Dermis microvascular lymphatic vessel endothelial cell (primary cell): ENCODE measurements at regions not wholly inside any gene's neighbourhood (a gene's known extent, or its start where the extent isn't known, plus 50 kb on each side); places are given as distances from the start of the nearest gene placed in this dataset.

Experiments
- DNase-seq, 2 donors: peaks; one replicate each; pipeline versions ENCODE4 v3.0.0 to v3.0.0-alpha.2; 2010; ENCODE audit warnings: low read depth in 2 of 2

DNA sequence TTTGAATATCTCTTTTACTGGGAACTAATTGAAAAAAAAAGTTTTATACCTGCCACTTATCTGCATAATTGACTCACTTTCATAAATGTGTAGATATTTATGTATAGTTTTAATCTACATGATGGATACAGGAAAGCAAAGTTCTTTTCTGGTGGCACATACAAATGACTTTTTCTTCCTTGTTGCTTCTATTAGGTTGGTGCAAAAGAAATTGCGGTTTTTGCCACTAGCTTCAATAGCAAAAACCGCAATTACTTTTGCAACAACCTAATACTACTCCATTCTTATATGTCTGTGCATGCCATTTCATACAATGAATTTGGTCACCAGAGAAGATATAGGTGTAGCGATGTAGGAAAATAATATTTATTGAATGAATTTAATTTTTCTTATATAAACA is 344.5 kb upstream of the PCDH20 start:
- DNase-seq = no peak

DNA sequence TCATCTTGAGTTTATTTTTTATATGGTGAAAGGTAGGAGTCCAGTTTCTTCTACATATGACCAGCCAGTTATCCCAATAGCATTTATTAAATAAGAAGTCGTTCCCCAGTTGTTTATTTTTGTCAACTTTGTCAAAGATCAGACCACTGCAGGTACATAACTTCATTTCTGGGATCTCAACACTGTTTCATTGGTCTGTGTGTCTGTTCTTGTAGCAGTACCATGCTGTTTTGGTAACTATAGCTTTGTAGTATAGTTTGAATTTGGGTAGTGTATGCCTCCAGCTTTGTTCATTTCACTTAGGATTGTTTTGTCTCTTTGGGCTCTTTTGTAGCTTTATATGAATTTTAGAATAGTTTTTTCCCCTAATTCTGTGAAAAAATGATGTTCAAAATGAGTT is 340.4 kb upstream of the PCDH20 start:
- no peak for DNase-seq

DNA sequence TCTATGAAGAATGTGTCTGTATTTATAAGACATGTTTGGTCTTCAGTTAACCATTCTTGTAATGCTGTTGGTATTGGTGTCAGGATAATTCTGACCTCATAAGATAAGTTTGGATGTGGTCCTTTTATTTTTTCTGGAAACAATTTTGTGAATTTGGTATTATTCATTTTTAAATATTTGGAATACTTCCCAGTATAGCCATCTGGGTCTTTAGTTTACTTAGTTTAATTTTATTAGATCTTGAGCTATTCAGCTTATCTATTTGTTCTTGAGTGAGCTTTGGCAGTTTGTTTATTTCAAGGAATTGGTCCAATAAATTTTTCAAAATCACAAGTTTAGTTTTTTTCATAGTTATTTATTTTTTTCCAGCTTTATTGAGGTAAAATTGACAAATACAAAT is 335.4 kb upstream of the PCDH20 start:
- DNase-seq = no peak

DNA sequence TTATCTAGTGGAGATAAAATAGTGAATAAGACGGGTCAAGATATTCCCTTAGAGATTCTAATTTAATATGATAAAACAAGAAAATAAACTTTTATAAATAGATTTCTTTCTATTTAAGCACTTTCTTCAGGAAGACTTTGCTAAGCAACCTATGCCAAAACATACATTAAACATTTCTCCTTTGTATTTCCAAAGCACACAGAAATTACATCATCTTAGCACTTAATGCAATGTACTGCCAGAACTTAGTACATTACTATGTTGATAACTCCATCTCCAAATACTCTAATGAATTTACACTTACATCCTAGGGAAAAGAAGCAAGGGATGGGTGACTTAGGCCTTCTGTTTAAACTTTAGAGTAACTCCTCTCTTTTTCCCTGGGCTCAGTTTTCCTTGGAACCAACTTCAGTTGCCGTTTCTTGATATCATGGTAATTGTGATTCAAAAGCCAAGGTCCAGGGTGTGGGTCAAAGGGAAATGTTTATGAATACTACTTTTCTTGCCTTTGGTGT is 322.6 kb upstream of the PCDH20 start:
- no peak for DNase-seq

DNA sequence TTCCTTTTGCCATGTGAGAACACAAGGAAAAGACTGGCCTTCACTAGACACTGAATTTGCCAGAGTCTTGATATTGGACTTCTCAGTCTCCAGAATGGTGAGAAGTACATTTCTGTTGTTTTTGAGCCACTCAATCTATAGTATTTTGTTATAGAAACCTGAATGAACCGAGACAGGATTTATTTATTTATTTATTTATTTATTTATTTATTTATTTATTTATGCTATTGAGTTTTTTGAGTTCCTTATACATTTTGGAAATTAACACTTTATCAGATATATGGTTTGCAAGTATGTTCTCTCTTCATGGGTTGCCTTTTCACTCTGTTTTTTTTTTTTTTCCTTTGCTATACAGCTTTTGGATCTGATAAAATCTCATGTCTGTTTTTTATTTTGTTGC is 319.0 kb upstream of the PCDH20 start:
- DNase-seq = no peak

DNA sequence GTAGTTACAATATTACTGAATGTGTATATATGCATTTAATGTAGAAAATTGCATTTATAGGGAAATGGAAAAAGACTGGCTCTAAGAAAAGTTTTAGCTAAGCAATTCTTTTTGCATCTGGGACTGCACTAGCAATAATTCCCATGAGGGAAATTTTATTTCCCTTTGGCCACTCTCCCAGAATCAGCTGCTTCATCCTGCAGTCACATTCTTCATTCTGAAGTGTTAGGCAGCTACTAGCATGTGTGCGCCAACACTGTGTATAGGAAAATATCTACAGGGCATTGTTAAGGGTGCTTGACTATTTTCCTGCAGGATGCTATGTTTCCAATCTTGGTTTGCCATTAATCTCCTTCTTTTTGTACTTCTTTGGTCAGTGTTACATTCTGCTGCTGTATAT is 312.8 kb upstream of the PCDH20 start:
- no peak for DNase-seq

DNA sequence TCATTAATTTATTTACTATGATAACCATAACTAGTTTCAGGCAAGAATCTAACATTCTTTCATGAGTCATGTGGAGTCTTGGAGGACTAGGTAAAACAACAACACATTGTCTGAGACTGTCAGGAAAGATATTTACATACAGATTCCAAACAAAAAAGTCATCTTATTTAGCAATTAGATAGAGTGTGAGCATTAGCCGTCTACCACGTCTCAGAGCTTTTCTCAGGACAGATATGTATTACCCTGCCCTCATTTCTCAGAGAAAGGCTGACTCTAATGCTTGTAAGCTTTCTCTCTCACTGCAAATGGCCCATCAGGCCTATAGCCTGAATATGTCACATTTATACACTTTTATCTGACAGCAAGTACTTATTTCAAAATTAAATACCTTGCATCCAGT is 312.1 kb upstream of the PCDH20 start:
- DNase-seq = no peak

DNA sequence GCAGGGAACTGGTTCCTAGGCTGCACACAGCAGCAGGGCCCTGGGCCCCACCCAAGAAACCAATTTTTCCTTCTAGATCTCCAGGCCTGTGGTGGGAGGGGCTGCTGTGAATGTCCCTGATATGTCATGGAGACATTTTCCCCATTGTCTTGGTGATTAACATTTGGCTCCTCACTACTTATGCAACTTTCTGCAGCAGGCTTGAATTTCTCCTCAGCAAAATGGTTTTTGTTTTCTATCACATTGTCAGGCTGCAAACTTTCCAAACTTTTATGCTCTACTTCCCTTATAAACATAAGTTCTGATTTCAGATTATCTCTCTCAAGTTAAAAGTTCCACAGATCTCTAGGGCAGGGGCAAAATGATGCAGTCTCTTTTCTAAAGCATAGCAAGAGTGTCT is 310.2 kb upstream of the PCDH20 start:
- no peak for DNase-seq

DNA sequence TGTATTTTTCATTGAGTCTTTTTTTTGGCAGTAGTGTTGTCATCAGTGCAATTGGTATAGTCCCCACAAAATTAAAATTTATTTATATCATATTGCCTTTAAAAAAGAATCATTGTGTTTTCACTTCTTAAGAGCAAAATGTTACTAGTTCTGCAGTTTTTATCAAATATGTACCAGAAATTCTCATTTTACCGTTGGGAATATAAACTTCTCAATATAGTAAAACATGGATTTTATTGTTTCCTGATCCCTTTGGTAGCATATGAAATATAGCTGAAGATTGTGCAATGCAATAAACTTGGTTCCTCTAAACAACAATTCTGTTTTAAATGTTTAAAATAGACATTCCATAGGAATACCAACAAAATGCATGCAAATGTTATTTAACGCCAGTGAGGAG is 306.5 kb upstream of the PCDH20 start:
- DNase-seq = no peak

DNA sequence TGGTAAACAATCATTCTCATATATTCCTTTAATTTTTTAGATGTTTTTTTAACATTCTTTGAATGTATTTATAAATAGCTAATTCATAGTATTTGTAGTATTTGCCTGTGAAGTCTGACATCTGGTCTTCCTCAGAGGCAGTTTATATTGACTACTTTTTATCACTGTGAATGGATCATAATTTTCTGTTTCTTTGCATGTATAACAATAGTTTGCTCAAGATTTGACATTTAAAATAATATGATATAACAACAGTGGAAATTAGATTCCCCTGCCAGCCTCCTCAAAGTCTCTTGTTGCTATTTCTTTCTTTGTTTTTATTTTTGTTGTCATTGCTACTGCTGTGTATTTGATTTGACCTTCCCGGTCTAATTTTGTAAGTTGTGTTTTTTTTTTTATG is 297.0 kb upstream of the PCDH20 start:
- no peak for DNase-seq

DNA sequence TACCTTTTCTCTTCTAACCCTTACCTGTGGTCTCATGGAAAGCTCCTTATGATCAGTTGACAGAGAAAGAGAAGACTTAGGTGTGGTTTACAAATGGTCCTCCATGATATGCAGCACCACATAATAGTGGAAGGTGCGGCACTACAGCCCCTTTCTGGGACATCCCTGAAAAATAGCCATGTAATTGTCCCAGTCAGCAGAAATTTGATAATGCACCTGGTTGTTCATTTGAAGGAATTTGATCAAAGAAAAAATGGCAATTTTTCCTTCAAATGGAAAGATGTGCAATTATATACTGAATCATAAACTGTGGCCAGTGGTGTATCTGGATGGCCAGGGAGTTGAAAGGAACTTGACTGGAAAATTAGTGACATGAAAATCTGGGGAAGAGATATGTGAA is 293.6 kb upstream of the PCDH20 start:
- no peak for DNase-seq

DNA sequence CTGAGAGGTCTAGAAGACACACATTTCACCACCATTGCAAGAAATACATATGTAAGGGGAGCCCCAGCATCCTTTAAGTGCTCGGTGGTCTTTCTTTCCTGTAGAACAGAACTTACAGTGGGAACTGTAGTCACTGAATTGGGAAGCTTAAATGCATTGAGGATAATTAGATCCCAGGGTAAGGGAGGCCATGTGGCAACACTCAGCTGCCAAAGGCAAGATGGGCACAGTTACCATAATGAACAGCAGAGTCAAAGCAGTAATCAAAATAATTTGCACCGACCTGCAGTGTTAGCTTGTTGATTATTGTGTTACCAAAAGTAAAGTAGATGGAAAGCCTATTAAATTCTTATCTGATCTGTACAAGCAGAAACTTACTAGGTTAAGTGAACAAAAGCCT is 291.2 kb upstream of the PCDH20 start:
- no peak for DNase-seq

DNA sequence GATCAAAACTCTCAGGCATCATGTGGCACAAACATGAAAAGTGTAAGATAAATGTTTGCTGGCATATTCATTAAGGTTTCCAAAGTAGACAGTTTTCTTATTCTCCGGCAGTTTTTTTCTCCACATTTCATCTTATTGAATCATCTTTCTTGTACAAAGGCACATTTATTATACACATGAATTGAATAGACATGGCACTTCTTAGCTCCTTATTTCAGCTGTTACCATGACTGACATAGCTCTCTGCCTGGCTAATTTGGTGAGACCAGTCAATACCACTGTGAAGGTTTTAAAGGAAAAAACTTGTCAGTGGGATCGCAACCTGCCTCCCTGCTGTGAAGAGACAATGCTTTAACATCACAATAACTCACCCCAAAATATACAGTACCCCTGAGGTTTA is 285.0 kb upstream of the PCDH20 start:
- DNase-seq = no peak

DNA sequence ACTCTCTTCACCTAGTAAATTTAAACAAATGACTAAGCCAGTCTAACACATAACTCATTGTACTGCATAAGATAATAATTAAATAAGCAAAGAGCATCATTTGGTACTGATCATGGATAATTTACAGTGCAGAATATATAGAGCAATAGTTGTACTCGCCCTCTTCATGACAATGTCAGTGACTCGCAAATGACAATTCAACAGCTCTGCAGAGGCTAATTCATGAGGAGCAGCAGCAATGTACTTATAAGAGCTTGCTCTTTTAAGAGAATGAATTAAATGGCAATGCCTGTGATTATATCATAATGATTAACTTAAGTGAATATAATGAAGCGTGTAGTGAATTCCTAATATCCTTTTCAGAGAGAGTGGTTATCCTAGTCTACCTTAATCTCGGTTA is 284.5 kb upstream of the PCDH20 start:
- no peak for DNase-seq

DNA sequence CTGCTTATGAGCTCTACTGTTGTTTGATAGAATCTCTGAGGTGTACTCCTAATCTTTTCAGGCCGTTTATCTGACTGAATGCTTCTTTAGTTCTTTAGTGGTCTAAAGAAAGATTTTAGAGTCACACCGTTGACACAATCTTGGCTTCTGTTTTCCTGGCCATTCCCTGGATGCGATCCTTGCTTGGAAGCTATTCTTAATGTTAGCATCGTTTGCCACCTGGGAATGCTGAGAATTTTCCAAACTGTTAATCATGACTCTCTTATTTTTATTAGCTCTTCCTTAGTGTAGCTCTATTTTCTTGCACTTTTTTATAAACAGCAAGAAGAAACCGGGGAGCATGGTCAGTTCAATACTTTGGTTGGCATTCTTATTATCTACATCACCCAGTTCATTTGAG is 281.0 kb upstream of the PCDH20 start:
- no peak for DNase-seq

DNA sequence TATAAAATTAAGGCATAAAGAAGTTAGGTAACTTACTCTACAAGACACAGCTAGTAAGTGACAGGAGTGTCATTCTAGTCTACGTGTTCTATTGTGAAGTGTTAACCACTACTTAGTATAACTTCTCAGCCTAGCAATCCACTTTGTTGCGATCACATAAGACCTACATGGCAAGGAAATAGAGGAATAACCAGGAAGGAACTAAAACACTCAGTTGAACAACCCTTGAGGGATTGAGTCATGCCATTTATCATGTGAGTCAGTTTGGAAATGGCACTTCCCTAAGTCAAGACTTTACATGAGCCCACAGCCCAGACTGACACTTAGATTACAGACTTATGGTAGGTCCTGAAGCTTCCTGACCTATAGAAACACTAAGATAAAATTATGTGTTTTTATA is 279.5 kb upstream of the PCDH20 start:
- no peak for DNase-seq

DNA sequence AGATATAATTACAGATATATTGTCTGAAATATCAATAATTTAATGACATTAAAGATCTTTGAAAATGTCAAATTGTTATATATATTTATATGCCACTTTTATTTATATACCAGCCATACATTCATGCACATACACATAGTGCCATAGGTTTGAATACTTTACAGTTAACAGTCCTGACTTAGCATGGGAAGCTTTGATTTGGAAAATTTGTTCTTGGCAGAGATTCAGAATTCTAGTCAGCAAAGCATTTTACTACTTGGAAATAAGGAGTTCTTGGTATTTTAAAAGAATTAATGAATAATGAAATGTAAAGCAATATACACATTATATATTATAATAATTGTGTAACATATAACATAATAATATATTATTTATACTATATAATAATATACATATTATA is 277.0 kb upstream of the PCDH20 start:
- no peak for DNase-seq

DNA sequence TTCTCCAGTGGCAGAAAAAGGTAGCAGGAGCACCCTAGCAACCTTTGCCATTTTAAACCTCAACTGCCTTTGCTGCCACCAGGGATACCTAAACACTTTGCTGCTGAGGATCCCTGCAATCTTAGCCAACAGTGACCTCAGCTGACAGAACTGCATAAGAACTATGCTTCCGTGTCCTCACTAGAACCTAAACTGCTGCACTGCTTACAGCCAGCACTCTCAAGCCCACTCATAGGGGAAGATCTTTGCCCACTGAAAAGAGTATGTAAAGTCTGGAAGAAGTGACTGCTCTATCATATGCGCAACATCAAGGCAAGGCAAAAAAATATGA is 270.0 kb upstream of the PCDH20 start:
- no peak for DNase-seq

DNA sequence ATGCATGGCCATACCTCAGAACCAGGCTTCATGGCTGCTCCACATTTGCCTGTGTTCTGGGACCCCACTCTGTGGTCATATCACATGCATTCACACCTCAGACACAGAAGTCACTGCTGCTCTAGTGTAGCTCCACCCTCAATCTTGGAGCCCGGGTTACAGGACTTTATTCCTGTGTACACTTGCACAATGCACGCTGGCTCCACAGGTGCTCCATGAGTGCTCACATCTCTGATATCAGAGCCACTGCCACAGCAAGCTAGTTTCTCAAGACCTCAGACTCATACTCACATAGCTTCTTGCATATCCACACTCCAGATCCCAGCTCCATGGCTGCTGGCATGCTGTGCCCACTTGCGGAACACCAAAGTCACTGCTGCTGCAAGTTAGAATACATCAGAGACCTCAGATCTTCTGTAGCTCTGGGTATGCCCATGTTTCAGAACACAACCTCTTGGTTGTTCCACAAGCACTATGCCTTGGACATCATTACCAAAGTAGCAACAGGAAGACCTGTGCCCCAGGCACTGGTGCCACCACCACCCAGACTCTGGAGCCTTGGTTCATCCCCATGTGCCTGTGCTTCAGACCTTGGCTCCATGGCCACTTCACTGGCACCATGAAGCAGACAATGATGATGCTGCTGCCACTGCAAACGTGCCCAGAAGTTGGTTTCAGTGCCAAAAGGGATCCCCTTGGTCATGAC is 269.5 kb upstream of the PCDH20 start:
- DNase-seq = no peak

DNA sequence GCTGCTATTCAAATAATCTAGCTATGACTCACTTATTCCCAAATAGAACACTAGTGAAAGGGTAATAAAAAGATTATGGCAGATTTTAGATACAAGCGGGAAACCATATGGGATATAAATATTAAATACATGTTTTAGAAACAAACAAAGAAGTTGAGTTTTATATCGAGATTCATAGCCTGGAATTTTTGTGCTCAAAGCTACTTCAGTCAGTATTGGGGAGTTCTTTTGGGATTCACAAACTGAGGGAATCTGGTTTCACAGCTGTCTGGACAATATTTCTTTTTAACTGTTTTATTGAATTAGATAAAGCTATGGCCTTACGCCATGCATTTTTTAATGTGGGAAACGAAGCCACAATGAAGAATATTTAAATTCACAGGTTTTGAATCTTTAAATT is 257.1 kb upstream of the PCDH20 start:
- DNase-seq = no peak

DNA sequence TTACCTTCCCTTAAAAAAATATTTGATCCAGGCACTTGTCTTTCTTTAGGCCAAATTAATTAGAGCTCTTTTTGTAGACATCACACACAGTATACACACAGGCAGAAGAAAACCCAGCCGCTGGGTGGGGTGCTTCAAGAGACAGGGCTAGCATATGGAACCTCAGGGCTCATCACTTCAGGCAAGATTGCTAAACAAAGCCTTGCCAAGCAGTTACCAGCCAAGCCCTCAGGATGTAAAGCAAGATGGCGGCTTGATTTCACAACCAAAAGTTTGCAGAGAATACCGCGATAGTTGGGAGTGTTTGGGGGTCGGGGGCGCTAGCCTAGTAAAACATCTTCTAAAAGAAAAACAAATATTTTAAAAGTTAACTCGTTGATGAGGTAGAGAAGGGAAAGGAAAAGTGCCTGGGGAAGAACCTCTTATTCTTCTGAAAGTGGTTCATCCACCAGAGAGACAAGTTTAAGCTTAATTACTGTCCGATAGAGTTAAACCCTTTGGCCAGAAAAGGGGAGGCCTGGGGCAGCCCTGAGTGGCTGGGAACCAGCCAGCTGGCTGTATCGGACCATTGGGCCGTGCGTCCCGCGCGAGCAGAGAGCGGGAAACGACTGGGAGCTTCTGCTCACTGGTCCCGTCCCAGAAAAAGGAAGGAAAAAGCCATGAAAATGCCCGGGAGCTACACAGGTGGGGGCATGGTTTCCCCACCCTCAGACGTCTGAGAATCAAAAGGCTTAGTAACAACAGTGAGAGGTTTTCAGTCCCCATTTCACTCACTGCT is 254.9 kb upstream of the PCDH20 start:
- DNase-seq = no peak

DNA sequence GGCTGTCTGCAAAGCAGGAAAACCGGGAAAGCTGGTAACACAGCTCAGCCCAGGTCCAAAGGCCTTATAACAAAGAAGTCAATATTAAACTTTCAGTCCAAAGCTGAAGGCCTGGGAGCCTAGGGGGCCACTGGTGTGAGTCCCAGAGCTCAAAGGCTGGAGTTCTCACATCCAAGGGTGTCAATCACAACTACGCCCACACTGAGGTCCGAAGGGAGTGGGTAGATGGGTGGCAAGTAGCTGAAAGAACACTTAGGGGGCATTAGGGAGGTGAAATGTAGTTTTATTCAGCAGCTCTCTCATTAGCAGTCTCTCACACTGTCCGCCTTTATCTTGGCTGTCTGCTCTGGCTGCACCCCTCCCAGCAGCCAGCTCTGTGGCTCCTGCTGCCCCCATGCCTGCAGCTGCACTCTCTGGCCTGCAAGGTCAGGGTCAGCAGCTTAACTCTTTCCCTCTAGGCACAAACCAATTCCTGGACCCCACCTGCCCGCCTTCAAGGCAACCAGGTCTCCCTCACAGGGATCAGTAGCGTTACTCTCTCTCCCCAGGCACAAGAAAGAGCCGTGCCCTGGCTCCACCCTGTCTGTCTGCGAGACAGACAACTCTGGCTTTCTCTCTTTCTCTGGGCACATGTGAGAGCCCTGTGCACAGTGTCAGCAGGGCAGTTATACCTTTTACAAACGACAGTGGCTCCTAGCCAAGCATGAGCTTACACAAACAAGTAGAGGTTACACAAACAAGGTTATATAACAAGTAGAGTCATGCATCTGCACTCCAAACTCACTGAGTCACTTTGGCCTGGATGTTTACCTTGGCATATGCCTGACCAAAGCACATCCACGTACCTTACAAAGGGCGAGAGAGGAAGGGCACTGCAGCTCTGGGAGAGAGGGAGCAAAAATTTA is 249.4 kb upstream of the PCDH20 start:
- DNase-seq = no peak
